ENCODE measurements at regions not wholly inside any gene's neighbourhood (a gene's known extent, or its start where the extent isn't known, plus 50 kb on each side); places are given as distances from the start of the nearest gene placed in this dataset.

GRCh38 chr10:108462005-108462404 lies 1297.5 kb upstream of the SORCS1 start:
- TF ChIP-seq CTCF (conservative IDR thresholded peaks at IDR 0.05) (no peak), EZH2 (IDR thresholded peaks at IDR 0.05; ENCODE audit: low read depth) (no peak)

Data from PC-9 (cell line).